Neutrophil (primary cell): ENCODE measurements at regions not wholly inside any gene's neighbourhood (a gene's known extent, or its start where the extent isn't known, plus 50 kb on each side); places are given as distances from the start of the nearest gene placed in this dataset.

Source experiments
- H3K27ac ChIP-seq: fragments of 200-600 bp; sonication (generic); 2 replicates; pipeline ENCODE4 v1.5.1; 2016; ENCODE audit warnings: mild to moderate bottlenecking, moderate library complexity
- H3K27me3 ChIP-seq: fragments of 200-600 bp; sonication (generic); 2 replicates; pipeline ENCODE4 v1.6.0; 2016; ENCODE audit warnings: mild to moderate bottlenecking
- H3K36me3 ChIP-seq: fragments of 200-600 bp; sonication (generic); 2 replicates; pipeline ENCODE4 v1.5.1; 2017
- H3K4me1 ChIP-seq, 2 experiments: fragments of 200-600 bp in 1 of 2; sonication (generic) in 1 of 2; 1 replicate in 1 of 2; 2 replicates in 1 of 2; pipeline versions ENCODE4 v1.5.1 to v1.6.1; 2013 to 2016; ENCODE audit warnings: low read depth in 1 of 2, low read length in 1 of 2, mild to moderate bottlenecking in 1 of 2, moderate library complexity in 1 of 2; ENCODE audit not compliant: control insufficient read depth in 1 of 2, insufficient read depth in 1 of 2
- H3K4me3 ChIP-seq, 2 experiments: fragments of 200-600 bp in 1 of 2; sonication (generic) in 1 of 2; 1 replicate in 1 of 2; 2 replicates in 1 of 2; pipeline ENCODE4 v1.5.1; 2013 to 2016; ENCODE audit warnings: low read depth in 1 of 2, low read length in 1 of 2, mild to moderate bottlenecking in 1 of 2, moderate library complexity in 1 of 2
- H3K9me3 ChIP-seq: fragments of 200-600 bp; sonication (generic); 2 replicates; pipeline ENCODE4 v1.5.1; 2016
- CTCF ChIP-seq: fragments of 200-600 bp; sonication (generic); IDR thresholded peaks from 2 replicates; pipeline ENCODE4 v1.5.1; 2016; ENCODE audit warnings: antibody characterized with exemption

GRCh38 chr6:164023535-164023934, 609.0 kb downstream of the QKI start:
- Histone ChIP-seq H3K4me1 (no peaks in the 10 kb centered on the region), H3K27ac (no peak overlapping the region), H3K4me3 (no peak overlapping the region), H3K36me3 (no peaks in the 10 kb centered on the region), H3K27me3 (no peaks in the 10 kb centered on the region), H3K9me3 (no peaks in the 10 kb centered on the region)
- TF ChIP-seq CTCF: no peak

- H3K4me3 ChIP-seq: no peak overlapping the region
- no peaks in the 10 kb centered on the region for H3K4me1 ChIP-seq
- no peaks in the 10 kb centered on the region for H3K9me3 ChIP-seq
- no peaks in the 10 kb centered on the region for H3K36me3 ChIP-seq
- TF ChIP-seq CTCF: no peak
- no peak overlapping the region for H3K27ac ChIP-seq
- no peaks in the 10 kb centered on the region for H3K27me3 ChIP-seq
Measured at GRCh38 chr6:164022632-164023031, 608.1 kb downstream of the QKI start.

- Histone ChIP-seq H3K4me1 (no peaks in the 10 kb centered on the region), H3K27ac (no peak overlapping the region), H3K36me3 (no peaks in the 10 kb centered on the region), H3K9me3 (no peaks in the 10 kb centered on the region), H3K27me3 (no peaks in the 10 kb centered on the region), H3K4me3 (no peak overlapping the region)
- no peak for TF ChIP-seq CTCF
Measured at GRCh38 chr6:164021589-164022250, 607.2 kb downstream of the QKI start.

- no peaks in the 10 kb centered on the region for H3K27me3 ChIP-seq
- H3K9me3 ChIP-seq: no peaks in the 10 kb centered on the region
- TF ChIP-seq CTCF: no peak
- H3K4me3 ChIP-seq: no peak overlapping the region
- H3K36me3 ChIP-seq: no peaks in the 10 kb centered on the region
- H3K4me1 ChIP-seq: no peaks in the 10 kb centered on the region
- H3K27ac ChIP-seq: no peak overlapping the region
Measured at GRCh38 chr6:164020142-164020541, 605.6 kb downstream of the QKI start.

GRCh38 chr6:164018133-164018532, 603.6 kb downstream of the QKI start:
- no peaks in the 10 kb centered on the region for H3K27me3 ChIP-seq
- no peak for TF ChIP-seq CTCF
- no peaks in the 10 kb centered on the region for H3K36me3 ChIP-seq
- H3K27ac ChIP-seq: no peak overlapping the region
- no peak overlapping the region for H3K4me3 ChIP-seq
- no peaks in the 10 kb centered on the region for H3K4me1 ChIP-seq
- no peaks in the 10 kb centered on the region for H3K9me3 ChIP-seq

GRCh38 chr6:164016056-164016455, 601.5 kb downstream of the QKI start:
- no peak for TF ChIP-seq CTCF
- Histone ChIP-seq H3K4me1 (no peaks in the 10 kb centered on the region), H3K27ac (no peak overlapping the region), H3K27me3 (no peaks in the 10 kb centered on the region), H3K9me3 (no peaks in the 10 kb centered on the region), H3K36me3 (no peaks in the 10 kb centered on the region), H3K4me3 (no peak overlapping the region)
